ENCODE measurements at regions not wholly inside any gene's neighbourhood (a gene's known extent, or its start where the extent isn't known, plus 50 kb on each side); places are given as distances from the start of the nearest gene placed in this dataset.

DNA sequence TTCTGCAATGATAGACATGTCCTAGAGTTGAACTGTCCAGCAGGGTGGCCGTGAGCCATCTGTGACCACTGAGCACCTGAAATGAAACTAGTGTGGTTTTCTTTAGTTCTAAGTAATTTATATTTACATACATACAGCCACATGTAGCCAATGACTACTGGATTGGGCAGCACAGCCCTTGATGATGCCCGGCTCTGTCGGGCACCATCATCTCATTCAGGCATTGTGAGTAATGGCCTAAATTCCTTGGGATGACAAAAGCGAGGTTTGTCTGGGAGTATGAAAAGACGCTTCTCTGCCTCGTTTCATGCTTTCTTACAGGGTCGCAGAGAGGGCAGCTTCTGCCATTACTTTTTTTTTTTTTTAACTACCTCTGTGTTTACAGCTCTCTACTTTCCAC, 251.9 kb upstream of the HES1 start:
- TF ChIP-seq, protein P1, sequence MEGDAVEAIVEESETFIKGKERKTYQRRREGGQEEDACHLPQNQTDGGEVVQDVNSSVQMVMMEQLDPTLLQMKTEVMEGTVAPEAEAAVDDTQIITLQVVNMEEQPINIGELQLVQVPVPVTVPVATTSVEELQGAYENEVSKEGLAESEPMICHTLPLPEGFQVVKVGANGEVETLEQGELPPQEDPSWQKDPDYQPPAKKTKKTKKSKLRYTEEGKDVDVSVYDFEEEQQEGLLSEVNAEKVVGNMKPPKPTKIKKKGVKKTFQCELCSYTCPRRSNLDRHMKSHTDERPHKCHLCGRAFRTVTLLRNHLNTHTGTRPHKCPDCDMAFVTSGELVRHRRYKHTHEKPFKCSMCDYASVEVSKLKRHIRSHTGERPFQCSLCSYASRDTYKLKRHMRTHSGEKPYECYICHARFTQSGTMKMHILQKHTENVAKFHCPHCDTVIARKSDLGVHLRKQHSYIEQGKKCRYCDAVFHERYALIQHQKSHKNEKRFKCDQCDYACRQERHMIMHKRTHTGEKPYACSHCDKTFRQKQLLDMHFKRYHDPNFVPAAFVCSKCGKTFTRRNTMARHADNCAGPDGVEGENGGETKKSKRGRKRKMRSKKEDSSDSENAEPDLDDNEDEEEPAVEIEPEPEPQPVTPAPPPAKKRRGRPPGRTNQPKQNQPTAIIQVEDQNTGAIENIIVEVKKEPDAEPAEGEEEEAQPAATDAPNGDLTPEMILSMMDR (IDR thresholded peaks at IDR 0.05; ENCODE audit: low read depth, low read length, poor library complexity, severe bottlenecking) = no peak
- TF ChIP-seq EZH2phosphoT487 (IDR thresholded peaks at IDR 0.05; ENCODE audit: borderline replicate concordance, low read length) = no peak
